ENCODE measurements at regions not wholly inside any gene's neighbourhood (a gene's known extent, or its start where the extent isn't known, plus 50 kb on each side); places are given as distances from the start of the nearest gene placed in this dataset.

- TF ChIP-seq CTCF (conservative IDR thresholded peaks at IDR 0.05; ENCODE audit: low read depth, low read length) (no peak), EZH2 (IDR thresholded peaks at IDR 0.05; ENCODE audit: borderline replicate concordance, low read depth, low read length, poor library complexity, severe bottlenecking) (no peak)
Measured at GRCh38 chr2:133685636-133686215, 117.5 kb upstream of the NCKAP5 start.

Data from A673 (cell line).